Neural cell (in vitro differentiated cells): ENCODE measurements at regions not wholly inside any gene's neighbourhood (a gene's known extent, or its start where the extent isn't known, plus 50 kb on each side); places are given as distances from the start of the nearest gene placed in this dataset.

Experiments
- EZH2 ChIP-seq: fragments of 200-600, 300-800 bp; shearing (Covaris generic), sonication (generic); IDR thresholded peaks from 2 replicates; pipeline ENCODE4 v1.6.1; 2014; ENCODE audit warnings: antibody characterized with exemption, low read length, borderline replicate concordance, mild to moderate bottlenecking; ENCODE audit not compliant: insufficient read depth, poor library complexity, severe bottlenecking
- POLR2AphosphoS5 ChIP-seq: IDR thresholded peaks from 2 replicates; pipeline ENCODE4 v1.6.1; 2012
- TF ChIP-seq, protein P1 (sequence below): fragments of 450-650 bp; IDR thresholded peaks from 2 replicates; pipeline ENCODE4 v1.5.1; 2014; ENCODE audit warnings: antibody characterized with exemption, mild to moderate bottlenecking, moderate library complexity; ENCODE audit not compliant: poor library complexity, severe bottlenecking

- TF ChIP-seq, protein P1, sequence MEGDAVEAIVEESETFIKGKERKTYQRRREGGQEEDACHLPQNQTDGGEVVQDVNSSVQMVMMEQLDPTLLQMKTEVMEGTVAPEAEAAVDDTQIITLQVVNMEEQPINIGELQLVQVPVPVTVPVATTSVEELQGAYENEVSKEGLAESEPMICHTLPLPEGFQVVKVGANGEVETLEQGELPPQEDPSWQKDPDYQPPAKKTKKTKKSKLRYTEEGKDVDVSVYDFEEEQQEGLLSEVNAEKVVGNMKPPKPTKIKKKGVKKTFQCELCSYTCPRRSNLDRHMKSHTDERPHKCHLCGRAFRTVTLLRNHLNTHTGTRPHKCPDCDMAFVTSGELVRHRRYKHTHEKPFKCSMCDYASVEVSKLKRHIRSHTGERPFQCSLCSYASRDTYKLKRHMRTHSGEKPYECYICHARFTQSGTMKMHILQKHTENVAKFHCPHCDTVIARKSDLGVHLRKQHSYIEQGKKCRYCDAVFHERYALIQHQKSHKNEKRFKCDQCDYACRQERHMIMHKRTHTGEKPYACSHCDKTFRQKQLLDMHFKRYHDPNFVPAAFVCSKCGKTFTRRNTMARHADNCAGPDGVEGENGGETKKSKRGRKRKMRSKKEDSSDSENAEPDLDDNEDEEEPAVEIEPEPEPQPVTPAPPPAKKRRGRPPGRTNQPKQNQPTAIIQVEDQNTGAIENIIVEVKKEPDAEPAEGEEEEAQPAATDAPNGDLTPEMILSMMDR: no peak
- TF ChIP-seq POLR2AphosphoS5 (no peak), EZH2 (no peak)
Measured at GRCh38 chr2:65566617-65567016, 134.2 kb upstream of the SPRED2 start.
